ENCODE measurements at regions not wholly inside any gene's neighbourhood (a gene's known extent, or its start where the extent isn't known, plus 50 kb on each side); places are given as distances from the start of the nearest gene placed in this dataset.

- intact Hi-C loops (cut with micrococcal nuclease): no loop called here
- H3K4me3 ChIP-seq (replicated peaks in 1 of 3; ENCODE audit: low read depth in 2 of 3, low read length in 3 of 3): no peak overlapping the region
- H3K27me3 Mint-ChIP-seq (ENCODE audit: low read depth in 3 of 3): no peaks in the 10 kb centered on the region
- peaks cover 0 to 5% (median 0%) of the 10 kb centered on the region in 7 donors for H3K9me3 Mint-ChIP-seq
- H3K9me3 ChIP-seq (replicated peaks in 1 of 2; ENCODE audit: control insufficient read depth in 1 of 2, insufficient read depth in 1 of 2, low read length in 2 of 2): no peaks in the 10 kb centered on the region
- WGBS (ENCODE audit: insufficient coverage): 100% methylated on average over 1 of the region's 7 CpGs
- H4K20me1 ChIP-seq (ENCODE audit: insufficient read depth, low read length): no peaks in the 10 kb centered on the region
- H3K27me3 ChIP-seq (ENCODE audit: control insufficient read depth in 2 of 2, insufficient read depth in 2 of 2, low read length in 2 of 2): no peaks in the 10 kb centered on the region
- no peak overlapping the region for H3K4me3 Mint-ChIP-seq
- no peak for TF ChIP-seq CTCF (IDR thresholded peaks at IDR 0.05)
- H2AFZ ChIP-seq (ENCODE audit: insufficient read depth, low read depth, low read length, poor library complexity, severe bottlenecking): no peak overlapping the region
- H3K79me2 ChIP-seq (ENCODE audit: insufficient read depth, low read length): no peaks in the 10 kb centered on the region
- H3K4me2 ChIP-seq (replicated peaks; ENCODE audit: extremely low read depth, low read length, poor library complexity, severe bottlenecking): no peak overlapping the region
- no peaks in the 10 kb centered on the region for H3K4me1 Mint-ChIP-seq
- H3K27ac ChIP-seq (ENCODE audit: low read depth in 1 of 2, low read length in 2 of 2): no peak overlapping the region
- DNase-seq: no peak
- H3K4me1 ChIP-seq (ENCODE audit: control insufficient read depth in 1 of 2, insufficient read depth in 2 of 2, low read length in 2 of 2): no peaks in the 10 kb centered on the region
- no peaks in the 10 kb centered on the region for H3K36me3 ChIP-seq (replicated peaks in 1 of 2; ENCODE audit: control insufficient read depth in 1 of 2, insufficient read depth in 2 of 2, low read length in 2 of 2)
- no peak overlapping the region for H3K27ac Mint-ChIP-seq
- H3K9ac ChIP-seq (ENCODE audit: insufficient read depth, low read length, poor library complexity, severe bottlenecking): no peak overlapping the region
- H3K36me3 Mint-ChIP-seq: no peaks in the 10 kb centered on the region
Measured at GRCh38 chr2:228700638-228701037, 519.2 kb upstream of the SPHKAP start.

DNA sequence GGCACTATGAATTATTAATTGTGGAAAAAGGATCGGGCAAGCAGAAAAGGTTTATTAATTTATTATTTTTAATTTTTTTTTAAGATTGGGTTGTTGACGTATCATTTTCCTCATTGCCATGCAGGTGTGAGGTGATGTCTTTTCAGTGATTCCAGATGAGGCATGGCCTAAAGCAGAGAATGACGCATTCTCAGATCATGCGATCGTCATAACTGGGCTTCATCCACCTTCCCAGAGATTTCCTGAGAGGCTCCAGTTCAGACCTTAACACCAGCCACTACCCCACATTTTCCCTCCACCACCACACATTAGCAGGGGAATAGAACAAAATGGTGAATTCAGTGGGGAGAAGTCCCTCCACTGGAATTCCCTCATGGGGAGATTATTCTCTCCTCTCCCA lies 518.4 kb upstream of the SPHKAP start:
- no peaks in the 10 kb centered on the region for H3K36me3 Mint-ChIP-seq
- Histone ChIP-seq H3K27me3 (ENCODE audit: control insufficient read depth in 2 of 2, insufficient read depth in 2 of 2, low read length in 2 of 2) (no peaks in the 10 kb centered on the region), H3K4me2 (replicated peaks; ENCODE audit: extremely low read depth, low read length, poor library complexity, severe bottlenecking) (no peak overlapping the region), H3K36me3 (replicated peaks in 1 of 2; ENCODE audit: control insufficient read depth in 1 of 2, insufficient read depth in 2 of 2, low read length in 2 of 2) (no peaks in the 10 kb centered on the region), H3K4me3 (replicated peaks in 1 of 3; ENCODE audit: low read depth in 2 of 3, low read length in 3 of 3) (no peak overlapping the region), H2AFZ (ENCODE audit: insufficient read depth, low read depth, low read length, poor library complexity, severe bottlenecking) (no peak overlapping the region), H4K20me1 (ENCODE audit: insufficient read depth, low read length) (no peaks in the 10 kb centered on the region), H3K9me3 (replicated peaks in 1 of 2; ENCODE audit: control insufficient read depth in 1 of 2, insufficient read depth in 1 of 2, low read length in 2 of 2) (no peaks in the 10 kb centered on the region), H3K79me2 (ENCODE audit: insufficient read depth, low read length) (no peaks in the 10 kb centered on the region), H3K4me1 (ENCODE audit: control insufficient read depth in 1 of 2, insufficient read depth in 2 of 2, low read length in 2 of 2) (no peaks in the 10 kb centered on the region), H3K9ac (ENCODE audit: insufficient read depth, low read length, poor library complexity, severe bottlenecking) (no peak overlapping the region), H3K27ac (ENCODE audit: low read depth in 1 of 2, low read length in 2 of 2) (no peak overlapping the region)
- no peaks in the 10 kb centered on the region for H3K4me1 Mint-ChIP-seq
- H3K27ac Mint-ChIP-seq: no peak overlapping the region
- DNase-seq: no peak
- no CpG with 5 or more reads among the region's 5 CpGs for WGBS (ENCODE audit: insufficient coverage)
- no peak overlapping the region for H3K4me3 Mint-ChIP-seq
- TF ChIP-seq CTCF (IDR thresholded peaks at IDR 0.05): no peak
- peaks cover 0 to 5% (median 0%) of the 10 kb centered on the region in 7 donors for H3K9me3 Mint-ChIP-seq
- intact Hi-C loops (cut with micrococcal nuclease): no loop called here
- no peaks in the 10 kb centered on the region for H3K27me3 Mint-ChIP-seq (ENCODE audit: low read depth in 3 of 3)

Measured in CD14-positive monocyte (primary cell).